ENCODE measurements at regions not wholly inside any gene's neighbourhood (a gene's known extent, or its start where the extent isn't known, plus 50 kb on each side); places are given as distances from the start of the nearest gene placed in this dataset.
"Not testable (repeated sequence)": the region's sequence is repeated elsewhere in the genome, so short reads cannot be mapped to it uniquely, and the experiment has no call there.

DNA sequence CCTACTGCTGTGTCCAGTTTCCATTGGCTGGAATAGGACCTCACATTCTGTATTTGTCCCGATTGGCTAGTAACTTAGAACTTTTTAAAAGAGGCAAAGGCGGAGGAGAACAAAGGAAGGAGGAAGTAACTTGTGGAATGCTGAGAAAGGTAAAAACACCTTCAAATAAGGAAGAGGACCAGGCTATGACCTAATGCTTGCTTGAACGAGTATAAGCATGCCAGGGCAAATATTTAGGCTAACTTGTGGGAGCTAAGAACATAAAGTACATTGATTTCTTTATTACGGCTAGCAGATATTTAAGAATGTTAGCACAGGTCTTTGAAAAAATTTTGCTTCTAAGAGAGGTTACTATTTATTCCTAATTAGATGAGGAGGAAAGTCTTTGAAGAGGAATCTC, 214.5 kb upstream of the CENPE start:
- DNase-seq = not testable (repeated sequence)

- no peak for DNase-seq
Measured at GRCh38 chr4:103410386-103410785, 212.2 kb upstream of the CENPE start.

- DNase-seq = no peak
Measured at GRCh38 chr4:103405415-103405814, 207.3 kb upstream of the CENPE start.

DNA sequence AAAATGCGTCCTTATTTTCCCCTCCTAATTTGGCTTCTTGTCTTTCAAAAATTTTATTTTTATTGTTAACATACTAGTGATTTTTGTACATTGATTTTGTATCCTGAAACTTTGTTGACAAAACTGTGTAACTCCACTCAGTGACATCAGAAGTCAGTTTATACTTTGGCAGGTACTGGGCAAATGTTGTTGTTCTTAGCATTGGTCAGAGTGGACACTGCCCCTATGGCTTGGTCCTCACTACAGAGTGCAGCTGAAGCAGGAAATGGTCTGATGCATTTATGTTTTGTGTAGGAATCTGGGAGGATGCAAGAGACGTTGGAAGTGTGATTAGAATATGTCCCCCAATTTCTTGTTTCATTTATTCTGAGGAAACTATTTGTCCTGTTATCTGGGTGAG, 205.5 kb upstream of the CENPE start:
- no peak for DNase-seq

- DNase-seq = no peak
Measured at GRCh38 chr4:103402198-103402597, 204.1 kb upstream of the CENPE start.

DNA sequence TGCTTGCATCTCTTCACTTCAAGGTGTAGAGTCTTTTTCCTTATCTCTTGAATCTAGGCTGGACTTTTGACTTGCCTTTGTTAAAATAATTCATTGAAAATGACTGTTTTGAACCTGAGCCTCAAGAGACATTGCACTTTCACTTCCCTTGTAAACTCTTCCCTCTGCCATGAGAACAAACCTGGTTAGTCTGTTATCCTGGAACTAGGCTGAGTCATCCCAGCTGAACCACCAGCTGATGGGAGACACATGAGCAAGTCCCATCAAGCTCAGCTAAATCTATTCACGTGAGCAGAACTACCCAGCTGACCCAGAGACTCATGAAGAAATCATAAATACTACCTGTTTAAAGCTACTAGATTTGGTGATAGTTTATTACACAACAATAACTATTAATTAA, 202.3 kb upstream of the CENPE start:
- DNase-seq = no peak

- no peak for DNase-seq
Measured at GRCh38 chr4:103397541-103397940, 199.4 kb upstream of the CENPE start.

GRCh38 chr4:103387508-103388011, 189.4 kb upstream of the CENPE start:
- not testable (repeated sequence) for DNase-seq

- DNase-seq = not testable (repeated sequence)
Measured at GRCh38 chr4:103385565-103385964, 187.4 kb upstream of the CENPE start.

- no peak for DNase-seq
Measured at GRCh38 chr4:103375278-103375677, 177.1 kb upstream of the CENPE start.

DNA sequence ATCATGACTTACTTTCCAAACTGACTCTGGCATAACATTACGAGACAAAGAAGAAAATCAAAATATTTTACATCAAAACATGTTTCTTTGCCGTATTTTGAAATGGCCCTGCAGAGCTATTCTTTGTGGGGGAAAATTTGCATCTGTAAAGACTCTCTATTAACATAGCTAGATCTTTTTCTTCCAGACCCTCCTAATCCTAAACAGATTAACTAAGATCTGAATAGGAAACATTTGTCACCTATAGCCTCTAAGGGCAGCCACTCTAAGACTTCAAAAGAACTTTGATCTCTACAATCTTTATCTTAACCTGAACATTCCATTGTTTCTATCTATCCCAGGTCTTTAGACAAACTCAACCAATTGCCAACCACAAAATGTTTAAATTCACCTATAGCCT, 176.6 kb upstream of the CENPE start:
- DNase-seq = no peak

DNA sequence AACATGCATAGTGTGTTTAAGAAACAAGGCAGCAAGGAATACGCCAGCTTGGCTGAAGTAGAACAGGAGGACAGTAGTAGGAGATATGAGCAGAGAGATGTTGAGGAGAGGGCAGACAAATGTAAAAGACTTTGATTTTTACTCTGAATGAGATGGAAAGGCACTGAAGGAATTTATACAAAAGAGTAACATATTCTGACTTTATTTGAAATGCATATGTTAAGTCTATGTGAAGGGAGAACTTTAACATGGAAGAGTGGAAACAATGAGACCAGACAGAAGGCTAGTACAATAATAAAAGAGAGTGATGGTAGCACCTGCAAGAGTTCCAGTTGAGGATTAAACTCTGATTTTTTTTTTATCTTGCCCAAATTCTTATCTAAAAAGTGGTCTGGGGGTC, 176.2 kb upstream of the CENPE start:
- no peak for DNase-seq

DNA sequence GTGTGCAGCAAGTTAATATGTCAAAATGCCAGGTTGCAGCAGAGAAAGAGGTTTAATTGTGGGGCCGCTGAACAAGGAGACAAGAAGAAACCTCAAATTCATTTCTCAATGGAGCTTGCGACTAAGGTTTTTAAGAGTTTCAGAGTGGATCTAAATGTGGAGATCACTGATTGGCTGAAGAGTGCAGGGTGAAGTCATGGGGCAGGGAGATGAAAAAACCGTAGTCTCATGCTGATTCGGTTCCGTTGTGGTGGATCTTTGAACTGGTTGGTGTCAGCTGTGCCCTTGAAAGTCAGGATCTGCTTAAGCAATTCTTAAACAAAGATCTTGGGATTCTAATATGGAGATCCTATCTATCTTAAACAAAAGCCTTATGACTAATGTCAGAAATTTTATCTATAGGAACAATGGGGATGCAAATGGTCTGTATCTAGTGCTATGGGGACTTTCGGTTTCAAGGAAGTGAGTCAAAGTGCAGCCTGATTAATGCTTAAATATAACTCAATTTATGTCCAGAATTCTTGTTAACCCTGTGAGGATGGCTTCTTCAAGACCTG, 173.9 kb upstream of the CENPE start:
- DNase-seq = no peak

DNA sequence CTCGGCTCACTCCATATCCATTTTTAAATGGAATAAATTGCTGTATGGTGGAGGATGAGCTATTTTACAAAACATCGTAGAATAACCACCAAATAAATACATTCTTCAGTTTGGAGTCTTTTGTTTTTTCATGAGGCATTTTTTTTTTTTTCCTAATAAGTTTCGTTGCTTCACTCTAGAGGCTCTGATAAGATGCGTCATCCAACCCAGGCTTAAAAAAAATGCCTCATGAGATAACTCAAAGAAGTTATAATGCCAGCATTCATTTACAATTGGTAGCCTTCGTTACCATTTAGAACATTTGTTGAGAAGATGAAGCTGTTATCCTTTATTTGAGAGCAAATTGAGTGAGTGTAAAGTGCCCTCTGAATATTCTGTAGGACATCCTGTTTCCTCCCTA, 172.2 kb upstream of the CENPE start:
- no peak for DNase-seq

DNA sequence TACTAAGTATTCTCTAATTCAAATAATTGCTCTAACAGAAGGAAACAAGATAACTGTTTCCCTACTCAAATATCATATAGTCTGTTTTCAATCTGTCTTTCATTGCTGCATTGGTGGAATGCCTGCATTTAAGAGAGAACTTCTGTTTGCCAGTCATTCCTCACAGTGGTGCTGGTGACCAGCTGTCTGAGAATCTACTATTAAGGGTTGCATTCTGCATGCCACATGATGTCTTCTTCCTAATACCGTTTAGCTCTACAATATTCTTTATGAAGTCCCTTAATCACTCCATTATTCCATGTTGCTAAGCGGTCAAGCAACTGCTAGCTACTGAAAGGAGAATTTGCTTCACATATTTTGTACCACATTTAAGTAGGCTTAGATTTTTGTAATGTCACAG, 167.1 kb upstream of the CENPE start:
- no peak for DNase-seq

DNA sequence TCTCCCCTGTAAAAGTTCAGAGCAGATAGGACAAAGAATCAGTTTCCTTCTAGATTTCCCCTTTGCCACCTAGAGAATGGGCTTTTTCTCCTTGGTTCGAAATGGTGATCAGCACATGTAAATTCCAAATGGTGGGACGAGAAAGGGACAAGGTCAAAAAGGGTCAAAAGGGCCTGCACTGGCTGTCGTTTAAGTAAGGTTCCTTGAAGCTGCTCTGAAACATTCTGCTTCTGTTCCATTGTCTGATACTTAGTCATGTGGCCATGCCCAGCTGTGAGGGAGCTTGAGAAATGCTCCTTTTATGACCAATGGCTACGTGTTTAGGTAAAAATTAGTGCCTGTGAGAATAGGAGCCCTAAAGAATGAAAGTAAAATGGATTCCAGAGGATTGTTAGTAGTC, 165.9 kb upstream of the CENPE start:
- DNase-seq = no peak

GRCh38 chr4:103361926-103362325, 163.8 kb upstream of the CENPE start:
- DNase-seq = no peak

GRCh38 chr4:103359900-103360299, 161.8 kb upstream of the CENPE start:
- no peak for DNase-seq

GRCh38 chr4:103354006-103354405, 155.9 kb upstream of the CENPE start:
- DNase-seq = no peak

- DNase-seq = no peak
Measured at GRCh38 chr4:103329642-103330041, 131.5 kb upstream of the CENPE start.

- no peak for DNase-seq
Measured at GRCh38 chr4:103324811-103325210, 126.7 kb upstream of the CENPE start.

GRCh38 chr4:103318327-103318726, 120.2 kb upstream of the CENPE start:
- DNase-seq = no peak

GRCh38 chr4:103308248-103308561, 110.1 kb upstream of the CENPE start:
- no peak for DNase-seq

DNA sequence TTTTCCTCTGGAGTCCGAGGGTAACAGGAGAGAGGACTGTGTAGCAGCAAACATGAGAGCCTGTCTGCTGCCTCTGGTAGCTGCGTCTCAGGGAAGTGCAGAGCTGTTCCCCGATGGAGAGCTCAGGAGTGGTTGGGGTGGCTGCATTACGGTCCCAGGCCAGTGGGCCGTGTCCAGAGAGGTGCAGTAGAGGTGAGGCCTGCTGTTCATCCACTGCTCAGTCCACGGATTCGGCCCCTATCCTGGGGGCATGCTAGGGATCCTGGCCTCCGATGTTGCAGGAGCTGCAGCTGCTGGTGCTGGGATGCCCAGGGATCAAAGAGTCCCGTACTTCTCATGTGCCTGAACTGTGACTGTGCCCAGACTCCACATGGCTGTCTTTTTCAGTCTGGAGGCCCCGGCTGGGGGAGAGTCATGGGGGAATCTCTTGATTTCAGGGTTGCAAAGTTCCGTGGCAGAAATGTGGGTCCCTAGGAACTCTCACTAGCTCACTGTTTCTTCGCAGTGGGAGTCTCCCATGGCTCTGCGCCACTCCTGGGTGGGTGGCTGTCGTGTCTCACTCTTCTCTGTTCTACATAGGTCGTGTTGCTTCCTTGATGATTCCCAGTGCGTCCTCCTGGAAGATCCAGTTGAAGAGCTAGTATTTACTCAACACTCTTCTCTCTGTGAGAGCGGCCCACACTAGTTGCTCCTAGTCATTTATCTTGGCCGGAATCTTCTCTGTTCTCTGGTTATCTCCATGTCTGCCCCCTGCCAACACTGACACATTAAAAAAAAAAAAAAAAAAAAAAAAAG, 109.5 kb upstream of the CENPE start:
- peak in 5 of 14 donors; percentile 1 to 41 (median 28) for DNase-seq

All from C1 segment of cervical spinal cord (tissue), 14 donors.